ENCODE measurements at regions not wholly inside any gene's neighbourhood (a gene's known extent, or its start where the extent isn't known, plus 50 kb on each side); places are given as distances from the start of the nearest gene placed in this dataset.
"Not testable (repeated sequence)": the region's sequence is repeated elsewhere in the genome, so short reads cannot be mapped to it uniquely, and the experiment has no call there.

- H3K27me3 ChIP-seq (ENCODE audit: insufficient read depth, low read length); H3K4me1 ChIP-seq (ENCODE audit: insufficient read depth, low read length); H3K4me3 ChIP-seq (ENCODE audit: low read length): not testable (repeated sequence)
- H3K9me3 ChIP-seq (ENCODE audit: low read depth, low read length): peaks cover 11% of the 10 kb centered on the region
Measured at GRCh38 chr13:50772881-50773280, 70.6 kb downstream of the DLEU7 start.

All from mononuclear cell (primary cell).